EH (cell line): ENCODE measurements at regions not wholly inside any gene's neighbourhood (a gene's known extent, or its start where the extent isn't known, plus 50 kb on each side); places are given as distances from the start of the nearest gene placed in this dataset.

Source experiments
- DNase-seq: peaks from one replicate; pipeline ENCODE4 v3.0.0-alpha.2; 2015; ENCODE audit warnings: low read depth

DNA sequence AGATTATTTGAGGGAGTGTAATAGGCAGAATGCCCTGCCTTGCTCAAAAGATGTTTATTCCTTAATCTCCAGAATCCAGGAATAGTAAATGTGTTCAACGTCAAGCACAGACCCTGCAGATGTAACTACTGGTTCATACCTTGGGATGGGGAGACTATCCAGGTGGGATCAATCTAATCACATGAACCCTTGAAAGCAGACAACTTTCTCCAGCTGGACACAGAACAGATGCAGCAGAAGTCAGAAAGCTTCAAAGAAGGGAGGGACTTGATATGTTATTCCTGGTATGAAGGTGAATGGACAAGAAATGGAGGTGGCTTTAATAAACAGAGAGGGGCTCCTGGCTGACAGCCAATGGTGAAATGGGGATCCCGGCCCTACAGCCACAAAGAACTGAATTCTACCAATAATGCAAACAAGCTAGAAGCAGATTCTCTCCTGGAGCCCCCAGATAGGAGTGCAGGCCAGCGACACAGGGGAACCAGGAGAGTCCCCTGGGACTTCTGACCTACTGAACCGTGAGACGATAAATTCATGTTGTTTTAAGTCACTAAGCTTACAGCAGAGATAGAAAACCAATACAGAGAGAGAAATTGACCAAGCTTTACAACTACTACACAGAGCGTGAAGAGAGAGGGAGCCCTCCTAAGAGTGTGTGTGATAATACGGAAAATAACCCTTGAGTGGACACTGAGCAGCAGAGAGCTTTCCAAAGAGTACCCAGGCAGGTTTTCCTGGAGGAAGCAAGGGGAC lies 133.5 kb upstream of the TMEM132C start:
- DNase-seq, result no peak

DNA sequence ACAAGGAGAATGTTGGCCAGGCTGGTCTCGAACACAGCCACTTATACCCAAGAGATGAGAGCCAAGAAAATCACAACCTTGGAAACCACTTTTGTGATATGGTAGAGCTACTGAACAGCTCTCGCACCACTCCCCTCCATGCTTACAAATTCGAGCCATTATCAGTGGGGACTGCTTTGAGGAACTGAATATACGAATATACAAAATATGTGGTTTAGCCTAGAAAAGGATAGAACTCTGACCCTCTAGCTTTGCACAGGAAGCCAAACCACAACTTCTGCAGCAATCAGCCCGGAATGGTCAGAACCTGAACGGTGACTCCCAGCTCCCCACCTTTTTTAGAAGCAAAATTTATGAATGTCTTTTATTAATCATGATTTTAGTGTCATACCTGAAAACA lies 129.8 kb upstream of the TMEM132C start:
- DNase-seq, result no peak

DNA sequence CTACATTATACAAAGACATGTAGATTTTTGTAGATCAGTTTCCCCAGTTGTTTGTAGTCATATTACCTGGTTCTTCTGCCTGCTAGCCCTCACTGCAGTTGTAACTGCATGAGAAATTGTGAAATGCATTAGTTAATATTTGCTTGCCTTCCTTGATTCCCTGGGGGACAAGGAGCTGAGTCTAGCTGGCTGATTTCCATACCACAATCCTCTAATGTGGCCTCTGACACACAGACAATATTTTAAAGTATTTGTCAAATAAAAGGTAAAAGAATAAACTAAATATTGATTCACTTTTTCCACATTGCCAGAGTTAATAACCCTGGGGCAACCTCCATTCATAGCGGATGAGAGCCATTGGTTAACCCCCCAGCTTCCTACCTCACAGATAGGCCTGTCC lies 128.8 kb upstream of the TMEM132C start:
- DNase-seq, result no peak

DNA sequence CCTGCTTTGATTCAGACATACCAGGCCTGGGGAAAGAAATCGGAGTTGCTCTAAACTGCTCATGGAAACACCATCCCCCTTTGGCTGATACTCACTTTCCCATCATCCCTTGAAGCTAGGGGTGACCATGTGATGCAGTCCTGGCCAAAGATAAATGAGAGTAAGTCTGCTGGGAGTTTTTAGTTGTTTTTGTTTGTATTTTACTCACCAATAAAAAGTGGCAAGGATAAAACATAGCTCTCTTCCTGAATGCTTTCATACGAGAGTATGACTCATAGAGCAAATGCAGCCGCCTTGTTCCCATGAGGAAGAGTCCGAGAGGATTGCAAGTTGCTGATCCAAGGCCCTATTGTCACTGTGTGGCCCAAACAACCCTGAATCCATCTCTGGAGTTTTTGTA lies 126.4 kb upstream of the TMEM132C start:
- no peak for DNase-seq

DNA sequence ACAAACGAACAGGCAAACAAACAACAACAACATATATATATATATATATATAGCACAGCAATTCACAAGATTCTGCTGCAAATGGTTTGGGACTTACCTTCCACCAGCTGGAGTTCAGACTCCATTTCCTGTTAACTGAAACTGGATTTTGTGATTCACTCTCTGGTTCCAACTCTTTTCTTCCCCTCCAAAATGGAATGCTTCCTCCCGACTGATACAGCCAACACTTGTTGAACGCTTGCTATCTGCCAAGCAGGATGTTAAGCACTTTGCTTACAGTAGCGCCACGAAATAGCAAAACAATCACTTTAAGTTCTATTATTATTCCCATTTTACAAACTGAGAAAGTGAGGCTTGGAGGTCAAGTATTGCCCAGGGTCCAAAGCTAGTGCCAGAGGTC lies 116.0 kb upstream of the TMEM132C start:
- no peak for DNase-seq

DNA sequence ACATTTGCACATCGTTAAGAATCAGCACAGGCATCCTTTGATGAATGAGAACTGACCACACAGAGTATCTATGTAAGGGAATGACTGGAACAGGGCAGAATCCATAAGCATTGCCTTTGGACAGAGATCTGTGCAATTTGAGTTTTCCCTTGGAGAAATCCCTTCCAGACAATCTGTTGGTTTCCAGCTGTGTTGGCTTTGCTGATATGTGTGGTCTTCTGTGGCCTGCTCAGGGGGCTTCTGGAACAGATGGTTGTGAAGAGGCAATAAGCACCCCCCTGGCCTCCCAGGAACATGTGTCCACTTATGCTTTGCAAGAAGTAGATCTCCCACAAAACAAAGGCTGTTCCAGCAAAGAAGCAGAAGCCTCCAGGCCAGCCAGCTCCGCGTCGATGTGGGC lies 111.4 kb upstream of the TMEM132C start:
- DNase-seq, result no peak

DNA sequence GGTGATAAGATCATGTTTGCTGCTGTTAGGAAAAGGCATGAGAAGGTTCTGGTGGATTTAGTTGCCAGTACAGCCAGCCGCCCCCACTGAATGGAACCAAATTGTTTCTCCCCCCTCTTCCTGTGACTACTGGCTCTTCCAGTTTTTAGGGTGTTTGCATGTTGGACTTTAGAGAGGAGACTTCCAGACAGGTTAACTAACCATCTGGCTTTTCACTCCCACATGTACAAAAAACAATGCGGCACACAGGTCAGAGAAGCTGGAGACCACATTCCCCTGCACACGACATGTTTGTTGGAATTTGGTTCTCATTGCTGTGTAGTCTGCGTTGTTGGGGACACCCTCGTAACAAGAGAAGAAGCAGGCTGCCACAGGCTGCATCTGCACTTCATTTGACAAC lies 103.9 kb upstream of the TMEM132C start:
- DNase-seq, result no peak

DNA sequence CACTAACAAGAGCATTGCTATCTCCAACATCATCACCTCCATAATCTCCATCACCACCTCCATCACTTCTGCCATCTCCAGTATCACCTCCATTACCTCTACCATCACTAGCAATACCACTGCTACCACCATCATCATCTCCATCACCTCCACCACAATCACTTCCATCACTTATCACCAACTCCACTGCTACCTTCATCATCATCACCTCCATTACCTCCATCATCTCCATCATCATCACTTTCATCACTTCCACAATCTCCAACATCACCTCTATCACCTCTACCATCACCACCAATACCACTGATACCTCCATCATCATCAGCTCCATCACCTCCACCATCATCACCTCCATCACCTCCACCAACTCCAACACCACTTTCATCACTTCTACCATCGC lies 102.4 kb upstream of the TMEM132C start:
- no peak for DNase-seq

DNA sequence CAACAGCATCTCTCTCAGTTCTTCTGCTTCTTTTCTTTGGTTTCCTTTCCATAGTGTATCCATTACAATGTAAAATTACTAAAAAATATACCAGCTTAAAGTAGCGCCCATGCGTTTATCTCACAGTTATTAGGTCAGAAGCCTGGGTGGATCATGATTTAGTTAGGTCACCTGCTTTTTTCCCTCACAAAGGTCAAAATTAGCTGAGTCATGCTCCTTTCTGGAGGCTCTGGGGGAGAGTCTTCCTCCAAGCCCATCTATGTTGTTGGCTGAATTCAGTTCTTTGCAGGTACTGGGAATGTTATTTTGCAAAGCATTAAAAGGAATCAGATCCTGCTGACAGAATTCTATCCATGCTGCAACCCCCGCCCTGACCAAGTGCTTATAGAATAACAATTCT lies 101.6 kb upstream of the TMEM132C start:
- no peak for DNase-seq

DNA sequence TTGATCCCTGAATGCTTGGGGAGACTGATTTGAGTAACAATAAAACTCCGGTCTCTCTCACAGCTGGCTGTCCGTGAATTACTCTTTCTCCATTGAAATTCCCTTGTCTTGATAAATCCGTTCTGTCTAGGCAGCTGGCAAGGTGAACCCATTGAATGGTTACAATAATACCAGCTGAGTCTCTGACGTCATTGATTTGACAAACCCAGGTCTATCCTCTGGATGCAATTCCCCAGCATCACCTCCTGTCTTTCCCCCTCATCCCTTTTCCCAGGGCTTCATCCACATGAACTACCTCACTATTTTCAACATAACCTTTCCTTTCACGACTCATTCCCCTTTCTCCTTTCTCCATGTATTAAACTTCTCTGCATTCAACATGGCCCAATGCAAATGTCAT lies 98.7 kb upstream of the TMEM132C start:
- no peak for DNase-seq

DNA sequence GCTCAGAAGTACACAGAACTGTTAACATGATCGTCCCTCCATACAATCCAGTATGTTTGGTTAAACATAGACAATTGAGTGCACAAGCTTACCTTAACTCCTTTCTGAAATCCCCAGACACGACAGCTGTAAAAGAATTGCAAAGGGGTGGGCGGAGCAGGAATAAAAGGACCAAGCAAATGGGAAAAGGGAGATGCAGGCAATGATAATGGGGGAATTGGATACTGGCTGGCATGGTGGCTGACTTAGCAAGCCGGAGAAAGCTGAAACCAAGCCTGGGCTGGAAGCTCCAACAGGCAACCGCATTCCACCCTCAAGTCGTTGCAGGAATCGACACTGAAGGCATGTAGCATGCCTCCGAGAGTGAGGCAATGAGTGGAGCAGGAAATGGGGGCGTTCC lies 96.8 kb upstream of the TMEM132C start:
- no peak for DNase-seq

DNA sequence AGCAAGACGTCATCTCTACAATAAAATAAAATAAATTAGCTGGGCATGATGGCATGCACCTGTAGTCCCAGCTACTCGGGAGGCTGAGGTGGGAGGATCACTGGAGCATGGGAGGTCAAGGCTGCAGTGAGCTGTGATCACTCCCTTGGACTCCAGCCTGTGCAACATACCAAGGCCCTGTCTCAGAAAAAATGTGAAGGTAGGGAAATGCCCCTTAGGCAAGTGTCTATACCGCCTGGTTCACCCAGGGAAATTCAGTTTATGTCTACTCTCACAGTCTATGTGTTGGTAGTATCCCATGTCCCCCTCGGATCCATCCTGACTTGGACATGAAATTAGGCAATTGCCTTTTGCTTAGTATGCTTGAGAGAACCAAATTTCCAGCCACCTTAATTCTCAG lies 88.4 kb upstream of the TMEM132C start:
- no peak for DNase-seq

DNA sequence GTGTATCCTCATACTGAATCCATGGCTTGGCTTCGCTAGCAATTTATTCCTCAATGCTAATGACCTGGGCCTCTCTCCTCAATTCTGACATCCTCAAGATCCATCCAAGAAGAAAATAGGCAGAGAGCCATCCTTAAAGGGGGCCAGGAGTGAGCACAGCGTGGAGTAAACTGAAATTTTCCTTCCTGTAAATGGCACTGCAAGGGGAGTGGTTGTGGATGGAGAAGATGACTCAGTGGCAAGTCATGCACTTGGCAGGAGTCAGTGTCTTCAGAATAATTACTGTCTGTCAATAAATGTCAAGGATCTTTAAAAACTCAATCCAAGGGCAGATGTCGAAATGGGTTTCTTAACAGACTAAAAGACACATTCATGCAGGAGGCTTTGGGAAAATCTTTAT lies 88.0 kb upstream of the TMEM132C start:
- DNase-seq, result no peak

DNA sequence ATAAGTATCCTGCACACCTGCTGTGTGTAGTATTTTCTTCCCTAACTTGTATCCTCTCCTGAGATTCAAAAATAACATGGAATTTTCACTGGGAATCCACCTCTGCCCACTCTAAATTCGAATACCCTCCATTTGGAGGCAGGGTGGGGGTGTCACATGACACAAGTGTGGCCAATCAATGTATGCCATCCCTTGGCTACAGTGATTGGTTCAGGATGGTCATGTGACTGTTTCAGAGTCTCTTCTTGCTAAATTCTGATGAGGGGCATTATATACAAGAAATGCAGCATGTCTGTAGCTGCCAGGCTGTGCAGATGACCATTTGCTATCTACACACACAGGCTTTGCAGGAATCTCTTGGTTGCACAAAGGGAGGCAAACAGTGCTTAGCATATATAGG lies 86.8 kb upstream of the TMEM132C start:
- no peak for DNase-seq

DNA sequence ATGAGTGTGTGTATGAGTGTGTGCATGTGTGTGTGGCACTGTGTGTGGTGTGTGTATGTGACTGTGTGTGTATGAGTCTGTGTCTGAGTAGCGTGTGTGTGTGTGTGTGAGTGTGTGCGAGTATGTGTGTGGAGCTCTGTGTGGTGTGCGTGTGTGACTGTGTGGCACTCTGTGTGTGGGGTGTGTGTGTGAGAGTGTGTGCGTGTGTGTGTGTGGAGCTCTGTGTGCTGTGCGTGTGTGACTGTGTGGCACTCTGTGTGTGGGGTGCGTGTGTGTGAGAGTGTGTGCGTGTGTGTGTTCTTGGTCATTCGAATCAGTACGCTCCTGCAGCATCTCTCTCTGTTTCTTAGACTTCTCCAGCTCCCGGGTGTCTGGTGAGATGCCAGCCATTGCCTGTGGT lies 76.9 kb upstream of the TMEM132C start:
- no peak for DNase-seq

DNA sequence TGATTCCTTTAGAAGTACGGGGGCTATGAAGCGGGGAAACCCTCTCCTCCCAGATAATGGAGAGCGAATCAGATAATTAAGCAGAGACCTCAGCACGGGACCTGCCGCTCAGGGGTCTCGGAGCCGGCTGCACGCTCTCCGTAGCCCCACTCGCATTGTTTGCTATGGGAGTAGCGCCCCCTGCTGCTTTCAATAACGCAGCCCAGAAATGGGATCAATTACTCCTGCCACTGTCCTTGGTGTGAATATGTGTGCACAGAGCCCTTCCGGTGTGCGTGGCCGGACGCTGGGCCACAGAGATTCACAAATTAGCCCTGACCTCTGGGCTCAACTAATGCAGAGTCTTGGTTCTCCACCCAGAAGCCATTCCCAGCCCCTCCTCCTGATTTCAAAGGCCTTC lies 76.4 kb upstream of the TMEM132C start:
- DNase-seq, result no peak

DNA sequence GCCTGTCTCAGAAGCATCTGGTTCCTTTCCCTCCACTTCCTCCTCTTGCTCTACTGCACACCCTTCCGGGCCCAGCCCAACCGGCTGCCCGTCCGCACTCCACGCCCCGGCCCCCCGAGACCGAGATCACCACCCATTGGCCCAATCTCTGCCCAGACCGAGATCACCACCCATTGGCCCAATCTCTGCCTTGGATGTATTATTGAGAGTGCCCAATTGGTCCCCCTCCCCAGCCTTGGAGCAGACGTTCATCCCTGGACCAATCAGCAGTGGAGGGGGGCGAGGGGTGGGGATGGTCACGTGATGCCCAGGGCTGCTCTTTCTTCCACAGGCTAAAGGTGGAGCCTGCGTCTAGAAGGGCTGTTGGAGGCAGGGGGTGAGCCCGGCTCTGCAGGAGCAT lies 75.6 kb upstream of the TMEM132C start:
- no peak for DNase-seq

DNA sequence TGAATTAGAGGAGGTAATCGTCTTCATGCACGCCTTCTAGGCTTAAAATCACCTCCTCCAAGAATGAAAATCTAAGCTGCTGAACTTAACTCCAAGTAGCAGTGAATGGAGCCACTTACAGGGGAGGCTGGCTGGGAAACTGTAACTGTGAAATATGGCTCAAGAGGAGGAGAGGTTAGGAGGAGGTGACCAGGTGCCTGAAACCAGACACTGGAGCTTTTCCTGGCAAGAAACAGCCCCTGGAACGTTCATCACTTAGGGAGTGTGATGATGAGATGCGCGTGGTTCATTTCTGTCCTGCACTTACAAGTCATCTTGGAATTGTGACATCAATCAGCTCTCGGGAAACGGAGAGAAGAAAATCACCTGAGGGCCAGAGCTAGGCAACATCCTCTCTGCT lies 62.3 kb upstream of the TMEM132C start:
- DNase-seq, result no peak

DNA sequence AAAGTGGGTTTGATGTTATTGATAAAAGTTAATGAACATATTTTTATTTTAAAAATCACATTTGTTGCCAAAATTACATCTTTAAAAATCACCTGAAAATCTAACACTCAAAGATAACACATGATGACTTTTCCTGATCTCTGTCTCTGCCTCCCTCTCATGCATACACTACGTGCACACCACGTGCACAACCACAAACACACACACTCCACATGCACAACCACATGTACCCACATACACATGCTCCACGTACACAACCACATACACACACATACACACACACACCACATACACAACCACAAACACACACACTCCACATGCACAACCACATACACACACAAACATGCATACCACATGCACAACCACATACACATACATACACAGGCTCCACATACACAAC lies 61.8 kb upstream of the TMEM132C start:
- no peak for DNase-seq

DNA sequence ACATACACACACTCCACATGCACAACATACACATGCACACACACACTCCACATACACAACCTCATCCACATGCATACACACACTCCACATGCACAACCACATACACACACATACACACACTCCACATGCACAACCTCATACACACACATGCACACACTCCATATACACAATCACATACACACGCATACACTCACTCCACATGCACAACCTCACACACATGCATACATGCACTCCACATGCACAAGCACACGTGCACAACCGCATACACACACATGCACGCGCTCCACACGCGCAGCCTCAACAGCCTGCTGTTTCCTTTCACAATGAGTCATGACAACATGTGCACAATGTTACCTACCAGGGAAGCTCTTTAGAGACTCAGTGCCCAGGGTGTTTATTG lies 61.2 kb upstream of the TMEM132C start:
- no peak for DNase-seq
